ENCODE measurements at regions not wholly inside any gene's neighbourhood (a gene's known extent, or its start where the extent isn't known, plus 50 kb on each side); places are given as distances from the start of the nearest gene placed in this dataset.
"Not testable (repeated sequence)": the region's sequence is repeated elsewhere in the genome, so short reads cannot be mapped to it uniquely, and the experiment has no call there.

GRCh38 chr16:79946252-79946651 lies 345.7 kb upstream of the MAF start:
- no peaks in the 10 kb centered on the region for H3K27me3 ChIP-seq
- H3K36me3 ChIP-seq (replicated peaks in 1 of 2; ENCODE audit: insufficient read depth in 1 of 2, low read depth in 2 of 2): no peaks in the 10 kb centered on the region
- DNase-seq (no peak), ATAC-seq (no peak)
- H3K4me3 ChIP-seq: no peak overlapping the region
- no peaks in the 10 kb centered on the region for H3K4me1 ChIP-seq
- 92 to 93% methylated on average over 2 of the region's 2 CpGs for WGBS, 2 donors
- no peak overlapping the region for H3K27ac ChIP-seq
- H3K9me3 ChIP-seq: no peaks in the 10 kb centered on the region
- no peak for TF ChIP-seq CTCF (IDR thresholded peaks at IDR 0.05)
- no peak for TF ChIP-seq POLR2A (IDR thresholded peaks at IDR 0.05)
- intact Hi-C loops (cut with DNase I): no loop called here

- Histone ChIP-seq H3K9me3 (no peaks in the 10 kb centered on the region), H3K27me3 (no peaks in the 10 kb centered on the region), H3K27ac (no peak overlapping the region), H3K4me3 (no peak overlapping the region), H3K4me1 (no peaks in the 10 kb centered on the region), H3K36me3 (replicated peaks in 1 of 2; ENCODE audit: insufficient read depth in 1 of 2, low read depth in 2 of 2) (no peaks in the 10 kb centered on the region)
- WGBS, 2 donors: 65 to 70% methylated on average over 3 of the region's 3 CpGs
- no peak for ATAC-seq
- intact Hi-C loops (cut with DNase I): no loop called here
- DNase-seq: no peak
- TF ChIP-seq POLR2A (IDR thresholded peaks at IDR 0.05) (no peak), CTCF (IDR thresholded peaks at IDR 0.05) (no peak)
These were observed 343.2 kb upstream of the MAF start for GRCh38 chr16:79943736-79944135.

- no peaks in the 10 kb centered on the region for H3K4me1 ChIP-seq
- no peak overlapping the region for H3K27ac ChIP-seq
- 61 to 65% methylated on average over 4 of the region's 4 CpGs for WGBS, 2 donors
- ATAC-seq: no peak
- H3K9me3 ChIP-seq: no peaks in the 10 kb centered on the region
- intact Hi-C loops (cut with DNase I): no loop called here
- TF ChIP-seq CTCF (IDR thresholded peaks at IDR 0.05) (no peak), POLR2A (IDR thresholded peaks at IDR 0.05) (no peak)
- no peaks in the 10 kb centered on the region for H3K36me3 ChIP-seq (replicated peaks in 1 of 2; ENCODE audit: insufficient read depth in 1 of 2, low read depth in 2 of 2)
- H3K4me3 ChIP-seq: no peak overlapping the region
- no peaks in the 10 kb centered on the region for H3K27me3 ChIP-seq
- DNase-seq: no peak
These were observed 338.0 kb upstream of the MAF start for GRCh38 chr16:79938575-79938974.

- H3K36me3 ChIP-seq (replicated peaks in 1 of 2; ENCODE audit: insufficient read depth in 1 of 2, low read depth in 2 of 2); H3K4me1 ChIP-seq; H3K4me3 ChIP-seq; H3K9me3 ChIP-seq; H3K27ac ChIP-seq; intact Hi-C loops (cut with DNase I); ATAC-seq; H3K27me3 ChIP-seq; DNase-seq: not testable (repeated sequence)
These were observed 337.1 kb upstream of the MAF start for GRCh38 chr16:79937671-79938070.

- Histone ChIP-seq H3K36me3 (replicated peaks in 1 of 2; ENCODE audit: insufficient read depth in 1 of 2, low read depth in 2 of 2) (no peaks in the 10 kb centered on the region), H3K27ac (no peak overlapping the region), H3K4me3 (no peak overlapping the region), H3K4me1 (no peaks in the 10 kb centered on the region), H3K9me3 (no peaks in the 10 kb centered on the region), H3K27me3 (no peaks in the 10 kb centered on the region)
- intact Hi-C loops (cut with DNase I): no loop called here
- DNase-seq (no peak), ATAC-seq (no peak)
- WGBS, 2 donors: 42 to 44% methylated on average over 8 of the region's 8 CpGs
- TF ChIP-seq POLR2A (IDR thresholded peaks at IDR 0.05) (no peak), CTCF (IDR thresholded peaks at IDR 0.05) (no peak)
These were observed 333.1 kb upstream of the MAF start for GRCh38 chr16:79933603-79934002.
